ENCODE measurements at regions not wholly inside any gene's neighbourhood (a gene's known extent, or its start where the extent isn't known, plus 50 kb on each side); places are given as distances from the start of the nearest gene placed in this dataset.

DNA sequence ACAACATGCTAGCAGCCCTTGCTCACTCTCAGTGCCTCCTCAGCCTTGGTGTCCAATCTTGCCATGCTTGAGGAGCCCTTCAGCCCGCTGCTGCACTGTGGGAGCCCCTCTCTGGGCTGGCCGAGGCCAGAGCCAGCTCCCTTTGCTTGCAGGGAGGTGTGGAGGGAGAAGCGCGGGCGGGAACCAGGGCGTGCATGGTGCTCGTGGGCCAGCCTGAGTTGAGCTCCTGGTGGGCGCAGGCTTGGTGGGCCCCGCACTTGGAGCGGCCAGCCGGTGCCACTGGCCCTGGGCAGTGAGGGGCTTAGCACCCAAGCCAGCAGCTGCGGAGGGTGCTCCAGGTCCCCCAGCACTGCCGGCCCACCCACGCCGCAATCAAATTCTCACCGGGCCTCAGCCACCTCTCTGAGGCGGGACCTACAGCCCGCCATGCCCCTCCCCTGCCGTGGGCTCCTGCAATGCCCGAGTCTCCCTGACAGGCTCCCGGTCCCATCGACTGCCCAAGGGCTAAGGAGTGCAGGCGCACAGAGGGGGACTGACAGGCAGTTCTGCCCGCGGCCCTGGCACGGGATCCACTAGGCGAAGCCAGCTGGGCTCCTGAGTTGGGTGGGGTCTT, 333.5 kb downstream of the KCNN2 start:
- TF ChIP-seq, protein P1, sequence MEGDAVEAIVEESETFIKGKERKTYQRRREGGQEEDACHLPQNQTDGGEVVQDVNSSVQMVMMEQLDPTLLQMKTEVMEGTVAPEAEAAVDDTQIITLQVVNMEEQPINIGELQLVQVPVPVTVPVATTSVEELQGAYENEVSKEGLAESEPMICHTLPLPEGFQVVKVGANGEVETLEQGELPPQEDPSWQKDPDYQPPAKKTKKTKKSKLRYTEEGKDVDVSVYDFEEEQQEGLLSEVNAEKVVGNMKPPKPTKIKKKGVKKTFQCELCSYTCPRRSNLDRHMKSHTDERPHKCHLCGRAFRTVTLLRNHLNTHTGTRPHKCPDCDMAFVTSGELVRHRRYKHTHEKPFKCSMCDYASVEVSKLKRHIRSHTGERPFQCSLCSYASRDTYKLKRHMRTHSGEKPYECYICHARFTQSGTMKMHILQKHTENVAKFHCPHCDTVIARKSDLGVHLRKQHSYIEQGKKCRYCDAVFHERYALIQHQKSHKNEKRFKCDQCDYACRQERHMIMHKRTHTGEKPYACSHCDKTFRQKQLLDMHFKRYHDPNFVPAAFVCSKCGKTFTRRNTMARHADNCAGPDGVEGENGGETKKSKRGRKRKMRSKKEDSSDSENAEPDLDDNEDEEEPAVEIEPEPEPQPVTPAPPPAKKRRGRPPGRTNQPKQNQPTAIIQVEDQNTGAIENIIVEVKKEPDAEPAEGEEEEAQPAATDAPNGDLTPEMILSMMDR (conservative IDR thresholded peaks at IDR 0.05 in 1 of 2, IDR thresholded peaks at IDR 0.05 in 1 of 2; ENCODE audit: low read depth in 1 of 2, low read length in 2 of 2): no peak
- no peak for TF ChIP-seq EZH2 (IDR thresholded peaks at IDR 0.05; ENCODE audit: low read length, missing control alignments)

All from fibroblast of lung (primary cell).